SK-N-SH treated with all-trans-retinoic acid at 6 μM for 48 hours (cell line): ENCODE measurements at regions not wholly inside any gene's neighbourhood (a gene's known extent, or its start where the extent isn't known, plus 50 kb on each side); places are given as distances from the start of the nearest gene placed in this dataset.

ENCODE experiments used
- CSDC2 ChIP-seq: fragments of 250-450 bp; sonication (Bioruptor Pico); IDR thresholded peaks from 2 replicates; pipeline ENCODE4 v1.5.0; 2020; ENCODE audit warnings: mild to moderate bottlenecking, moderate library complexity
- ESRRG ChIP-seq: fragments of 250-450 bp; sonication (Bioruptor Pico); IDR thresholded peaks from 2 replicates; pipeline ENCODE4 v1.6.1; 2021; ENCODE audit warnings: mild to moderate bottlenecking
- GLIS3 ChIP-seq: fragments of 250-450 bp; sonication (Bioruptor Pico); IDR thresholded peaks from 2 replicates; pipeline ENCODE4 v1.5.0; 2020; ENCODE audit warnings: mild to moderate bottlenecking, moderate library complexity
- ISL1 ChIP-seq: fragments of 250-450 bp; sonication (Bioruptor Pico); IDR thresholded peaks from 2 replicates; pipeline ENCODE4 v2.1.2; 2022; ENCODE audit warnings: mild to moderate bottlenecking, moderate library complexity
- OSR1 ChIP-seq: fragments of 250-450 bp; sonication (Bioruptor Pico); IDR thresholded peaks from 2 replicates; pipeline ENCODE4 v1.8.0; 2022; ENCODE audit warnings: moderate library complexity, mild to moderate bottlenecking, inconsistent platforms
- PATZ1 ChIP-seq: fragments of 250-450 bp; sonication (Bioruptor Pico); IDR thresholded peaks from 2 replicates; pipeline ENCODE4 v1.8.0; 2020; ENCODE audit warnings: mild to moderate bottlenecking, moderate library complexity, borderline replicate concordance
- PPARA ChIP-seq: fragments of 250-450 bp; sonication (Bioruptor Pico); IDR thresholded peaks from 2 replicates; pipeline ENCODE4 v1.5.0; 2020; ENCODE audit warnings: mild to moderate bottlenecking, borderline replicate concordance
- TSHZ2 ChIP-seq: fragments of 250-450 bp; sonication (Bioruptor Pico); IDR thresholded peaks from 2 replicates; pipeline ENCODE4 v1.5.0; 2020; ENCODE audit warnings: mild to moderate bottlenecking, moderate library complexity
- ZC3H10 ChIP-seq: fragments of 250-450 bp; sonication (Bioruptor Pico); IDR thresholded peaks from 2 replicates; pipeline ENCODE4 v1.5.1; 2021; ENCODE audit warnings: mild to moderate bottlenecking, moderate library complexity
- ZFP3 ChIP-seq: fragments of 250-450 bp; sonication (Bioruptor Pico); IDR thresholded peaks from 2 replicates; pipeline ENCODE4 v1.5.0; 2020; ENCODE audit warnings: mild to moderate bottlenecking, moderate library complexity
- TF ChIP-seq, protein P1 (sequence below): fragments of 250-450 bp; sonication (Bioruptor Pico); IDR thresholded peaks from 2 replicates; pipeline ENCODE4 v1.5.1; 2021; ENCODE audit warnings: mild to moderate bottlenecking, moderate library complexity

DNA sequence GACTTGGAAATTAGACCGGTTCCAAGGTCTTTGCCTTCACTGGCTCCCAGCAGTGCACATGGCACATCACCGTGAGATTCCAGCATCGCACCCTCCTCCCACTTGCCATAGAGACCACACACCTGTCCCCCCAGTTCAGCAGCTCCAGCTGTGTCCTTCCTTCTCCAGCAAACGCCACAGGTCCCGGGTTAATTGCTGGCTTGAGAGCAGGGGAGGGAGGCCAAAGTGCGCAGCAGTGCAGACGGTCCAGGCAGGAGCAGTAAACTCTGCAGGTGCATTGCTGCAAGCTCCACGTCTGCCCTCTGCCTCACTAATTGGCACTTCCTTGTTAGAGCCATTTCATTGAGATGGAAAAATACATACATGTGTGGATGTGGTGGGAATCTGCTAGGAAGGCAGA lies 65.3 kb downstream of the KLHDC7A start:
- TF ChIP-seq ZFP3 (no peak), GLIS3 (no peak), ZC3H10 (CRISPR knock-in tag) (no peak), PATZ1 (CRISPR knock-in tag) (no peak), ESRRG (CRISPR knock-in tag) (no peak), TSHZ2 (CRISPR knock-in tag) (no peak), OSR1 (CRISPR knock-in tag) (no peak), CSDC2 (no peak), ISL1 (CRISPR knock-in tag) (no peak), PPARA (CRISPR knock-in tag) (no peak)
- TF ChIP-seq, protein P1, sequence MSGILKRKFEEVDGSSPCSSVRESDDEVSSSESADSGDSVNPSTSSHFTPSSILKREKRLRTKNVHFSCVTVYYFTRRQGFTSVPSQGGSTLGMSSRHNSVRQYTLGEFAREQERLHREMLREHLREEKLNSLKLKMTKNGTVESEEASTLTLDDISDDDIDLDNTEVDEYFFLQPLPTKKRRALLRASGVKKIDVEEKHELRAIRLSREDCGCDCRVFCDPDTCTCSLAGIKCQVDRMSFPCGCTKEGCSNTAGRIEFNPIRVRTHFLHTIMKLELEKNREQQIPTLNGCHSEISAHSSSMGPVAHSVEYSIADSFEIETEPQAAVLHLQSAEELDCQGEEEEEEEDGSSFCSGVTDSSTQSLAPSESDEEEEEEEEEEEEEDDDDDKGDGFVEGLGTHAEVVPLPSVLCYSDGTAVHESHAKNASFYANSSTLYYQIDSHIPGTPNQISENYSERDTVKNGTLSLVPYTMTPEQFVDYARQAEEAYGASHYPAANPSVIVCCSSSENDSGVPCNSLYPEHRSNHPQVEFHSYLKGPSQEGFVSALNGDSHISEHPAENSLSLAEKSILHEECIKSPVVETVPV (CRISPR knock-in tag), result no peak
